ENCODE measurements at regions not wholly inside any gene's neighbourhood (a gene's known extent, or its start where the extent isn't known, plus 50 kb on each side); places are given as distances from the start of the nearest gene placed in this dataset.

DNA sequence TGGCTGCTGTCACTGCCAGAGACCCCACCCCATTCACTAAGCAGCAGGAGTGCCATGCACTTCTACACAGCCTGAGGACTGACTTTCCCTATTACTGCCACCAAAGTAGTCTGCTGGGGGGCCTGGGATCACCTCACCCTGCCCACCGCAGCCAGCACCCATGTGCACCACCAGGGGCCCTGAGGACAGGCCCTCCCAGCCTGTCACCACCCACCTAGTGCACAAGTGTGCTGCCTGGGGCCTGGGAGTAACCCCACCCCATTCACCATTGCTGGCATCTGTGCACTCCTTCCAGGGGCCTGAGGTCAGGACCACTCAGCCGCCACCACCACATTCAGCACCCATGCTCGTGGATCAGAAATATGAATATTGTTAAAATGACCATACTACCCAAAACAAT, 247.8 kb upstream of the NCKAP5 start:
- no peak for DNase-seq

DNA sequence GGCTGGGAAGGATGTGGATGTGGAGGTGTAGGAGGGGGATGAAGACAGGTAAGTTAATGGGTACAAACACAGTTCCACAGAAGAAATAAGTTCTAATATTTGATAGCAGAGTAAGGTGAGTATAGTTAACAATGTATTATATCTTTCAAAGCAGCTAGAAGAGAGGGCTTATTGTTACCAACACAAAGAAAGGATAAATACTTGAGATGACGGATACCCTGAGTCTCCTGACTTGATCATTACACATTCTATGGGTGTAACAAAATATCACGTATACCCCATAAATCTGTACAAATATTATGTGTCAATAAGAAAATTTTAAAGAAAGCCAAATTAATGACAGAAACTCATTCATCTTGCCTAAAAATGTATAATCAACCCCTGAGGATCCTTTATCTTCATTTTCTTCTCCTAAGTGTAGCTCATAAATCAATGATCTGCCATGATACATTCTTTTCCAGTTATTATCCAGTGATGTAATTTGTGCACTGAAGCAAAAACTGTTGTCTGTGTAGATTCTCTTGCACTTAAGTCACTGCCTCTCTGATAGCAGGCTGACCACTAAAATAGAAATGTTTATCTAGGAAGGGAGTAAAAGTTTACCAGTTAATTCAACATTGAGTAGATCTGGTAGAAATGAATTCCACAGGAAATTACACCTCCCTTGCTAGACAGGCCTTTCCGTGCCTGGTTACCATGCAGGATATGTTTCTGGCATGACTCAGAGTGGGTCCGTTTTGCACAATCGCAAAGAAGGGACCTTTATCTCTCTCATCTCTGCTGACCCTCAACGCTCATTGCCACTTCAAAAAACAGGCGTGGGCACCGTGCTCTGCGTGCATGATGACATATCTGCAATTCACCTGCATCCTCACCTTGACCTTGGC, 249.7 kb upstream of the NCKAP5 start:
- no peak for DNase-seq

DNA sequence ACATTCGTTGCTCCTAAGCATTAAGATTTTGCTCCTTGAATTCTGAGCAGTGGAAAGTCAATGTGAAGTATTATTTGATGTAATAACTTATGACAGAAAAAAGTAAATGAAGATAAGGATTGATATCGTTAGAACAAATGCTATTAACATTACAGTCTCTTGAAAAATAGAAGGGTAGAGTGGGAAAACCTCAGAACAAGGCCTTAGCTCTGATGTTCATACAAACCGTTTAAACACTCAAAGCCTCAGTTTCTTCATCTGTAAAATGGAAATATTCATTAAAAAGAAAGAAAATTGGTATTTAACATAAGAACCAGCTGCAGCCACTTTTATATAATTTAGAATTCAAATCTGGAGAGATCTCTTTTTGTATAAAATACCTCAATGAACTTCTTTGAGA, 250.4 kb upstream of the NCKAP5 start:
- DNase-seq: no peak

DNA sequence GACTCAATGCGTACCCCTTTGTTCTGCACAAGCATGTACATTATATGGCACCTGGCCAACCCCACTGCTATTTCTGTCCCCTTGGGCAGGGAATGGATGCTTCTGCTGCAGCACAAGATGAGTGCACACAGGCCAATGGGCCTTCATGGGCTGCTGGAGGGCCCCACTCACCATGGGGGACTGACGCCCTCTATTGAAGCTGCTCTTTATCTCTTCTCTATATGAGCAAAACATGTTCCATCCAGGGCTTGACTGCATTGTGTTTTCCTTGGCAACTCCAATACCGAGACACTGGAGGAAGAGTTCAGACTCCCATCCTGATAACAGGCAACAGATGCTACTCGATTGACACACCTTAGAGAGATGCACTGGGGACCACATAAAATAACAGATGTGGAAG, 251.6 kb upstream of the NCKAP5 start:
- no peak for DNase-seq

DNA sequence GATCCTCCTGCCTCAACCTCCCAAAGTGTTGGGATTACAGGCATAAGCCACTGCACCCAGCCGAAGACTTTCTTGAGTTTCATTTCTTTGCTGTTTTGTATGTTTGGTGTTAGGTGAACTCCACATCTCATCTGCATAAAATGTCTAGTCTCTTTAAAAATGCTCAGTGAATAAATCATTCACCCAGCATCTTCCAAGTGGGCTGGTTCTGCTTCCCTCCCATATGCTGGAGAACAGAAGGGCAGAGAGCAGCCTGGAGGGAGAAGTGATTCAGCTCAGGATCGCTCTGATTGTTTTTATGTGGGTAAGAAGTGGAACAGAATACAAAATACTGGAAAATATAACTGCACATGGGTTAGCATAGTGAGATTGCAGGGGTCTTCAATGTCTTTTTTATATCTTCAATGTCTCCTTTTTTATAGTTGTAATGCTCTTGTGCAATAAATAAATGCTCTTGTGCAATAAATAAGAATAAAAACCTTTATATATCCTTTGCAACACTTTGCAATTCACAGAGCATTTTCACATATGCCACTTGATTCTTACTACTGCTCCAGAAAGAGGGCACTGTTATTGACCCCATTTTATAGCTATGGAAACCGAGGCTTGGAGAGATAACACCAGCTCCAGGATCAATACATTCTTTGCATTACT, 253.0 kb upstream of the NCKAP5 start:
- no peak for DNase-seq

DNA sequence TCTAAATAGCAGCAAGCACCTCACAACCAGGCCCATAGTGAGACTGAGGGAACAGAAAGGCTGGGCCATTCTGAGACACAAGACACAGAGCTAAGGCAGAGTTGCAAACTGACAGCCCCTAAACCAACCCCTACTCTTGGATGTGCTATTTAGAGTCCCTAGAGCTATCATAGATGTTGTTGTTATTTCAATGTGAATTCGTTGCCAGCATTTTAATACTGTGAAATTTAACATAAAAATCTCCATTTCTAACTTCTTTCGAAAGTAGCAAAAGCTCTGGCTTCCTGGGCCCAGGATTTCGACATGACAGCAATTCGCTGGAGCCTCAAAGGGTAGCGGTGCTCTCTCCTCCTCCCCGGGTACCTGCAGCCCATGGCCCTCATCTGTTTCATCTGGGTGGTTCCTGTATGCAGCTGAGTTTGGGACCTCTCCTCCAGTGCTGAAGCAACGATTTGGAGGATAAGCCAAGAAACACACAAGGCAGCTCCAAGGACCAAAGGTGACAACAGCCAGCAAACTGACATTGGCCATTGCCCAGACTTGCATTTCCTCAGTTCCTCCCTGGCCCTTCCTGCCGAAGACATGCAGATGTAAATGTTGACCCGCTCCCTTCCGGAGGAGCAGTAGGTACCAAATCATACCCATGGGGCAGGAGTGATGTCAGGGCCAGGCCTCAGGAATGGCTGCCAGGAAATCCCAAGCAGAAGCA, 254.4 kb upstream of the NCKAP5 start:
- no peak for DNase-seq

DNA sequence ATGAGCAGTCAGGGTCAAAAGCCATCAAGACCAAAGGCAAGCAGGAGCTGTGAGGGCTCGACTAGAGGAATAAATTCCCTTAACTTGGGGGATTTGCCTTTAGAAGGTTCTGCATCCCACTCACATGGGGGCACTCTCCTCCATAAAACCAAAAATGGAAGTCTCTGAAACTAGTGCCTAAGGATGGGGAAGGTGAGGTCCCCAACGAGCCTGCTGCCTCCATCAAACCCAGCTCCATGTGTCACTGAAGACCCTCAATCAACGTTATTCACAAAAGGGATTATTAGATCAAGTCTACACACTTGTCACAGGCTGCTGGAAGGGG, 254.9 kb upstream of the NCKAP5 start:
- no peak for DNase-seq

DNA sequence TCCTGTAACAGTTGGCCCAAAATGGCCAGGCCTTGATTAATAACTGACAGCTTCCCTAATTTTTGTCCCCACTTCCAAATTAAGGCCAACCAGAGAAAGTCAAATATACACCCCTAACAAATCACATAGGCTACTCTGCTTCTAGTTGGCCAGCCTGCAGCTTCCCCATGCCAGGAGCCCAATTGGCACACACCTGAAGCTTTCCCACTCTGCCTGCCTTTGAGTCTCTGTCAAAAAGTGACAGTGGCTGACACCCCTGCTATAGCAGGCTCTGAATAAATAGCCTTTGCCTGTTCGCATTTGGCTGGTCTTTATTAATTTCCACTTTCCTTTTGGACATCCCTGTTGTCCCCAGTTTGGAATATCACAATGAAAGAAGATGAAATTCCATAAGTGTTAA, 256.6 kb upstream of the NCKAP5 start:
- no peak for DNase-seq

DNA sequence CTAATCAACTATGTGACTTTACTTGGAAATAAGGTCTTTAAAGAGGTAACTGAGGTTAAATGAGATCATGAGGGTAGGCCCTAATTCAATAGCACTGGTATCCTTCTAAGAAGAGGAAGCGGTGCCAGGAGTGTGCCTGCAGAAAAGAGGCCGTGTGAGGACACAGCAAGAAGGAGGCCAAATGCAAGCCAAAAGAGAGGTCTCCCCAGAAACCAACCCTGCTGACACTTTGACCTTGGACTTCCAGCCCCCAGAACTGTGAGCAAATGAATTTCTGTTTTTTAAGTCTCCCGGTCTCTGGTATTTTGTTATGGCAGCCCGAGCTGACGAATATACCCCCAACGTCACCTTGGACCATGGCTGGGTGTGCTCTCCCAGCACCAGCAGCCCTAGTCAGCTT, 257.5 kb upstream of the NCKAP5 start:
- DNase-seq: no peak

DNA sequence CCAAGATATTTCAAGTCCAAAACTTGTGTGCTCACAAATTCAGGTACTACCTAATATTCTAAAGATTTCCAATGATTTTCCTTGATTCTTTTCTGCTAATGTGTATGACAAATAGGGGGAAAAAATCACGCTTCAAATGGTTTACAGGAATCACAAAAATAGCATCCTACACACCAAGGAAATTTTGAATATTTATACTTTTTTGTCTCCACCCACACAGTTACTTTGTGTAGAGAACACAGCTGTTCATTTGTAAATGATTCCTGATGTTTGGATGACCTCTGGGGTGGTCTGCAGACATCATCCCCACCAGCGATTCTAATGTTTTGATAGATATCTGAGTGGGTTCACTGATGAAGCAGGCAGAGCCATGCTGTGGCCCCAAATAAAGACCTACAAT, 260.6 kb upstream of the NCKAP5 start:
- no peak for DNase-seq

DNA sequence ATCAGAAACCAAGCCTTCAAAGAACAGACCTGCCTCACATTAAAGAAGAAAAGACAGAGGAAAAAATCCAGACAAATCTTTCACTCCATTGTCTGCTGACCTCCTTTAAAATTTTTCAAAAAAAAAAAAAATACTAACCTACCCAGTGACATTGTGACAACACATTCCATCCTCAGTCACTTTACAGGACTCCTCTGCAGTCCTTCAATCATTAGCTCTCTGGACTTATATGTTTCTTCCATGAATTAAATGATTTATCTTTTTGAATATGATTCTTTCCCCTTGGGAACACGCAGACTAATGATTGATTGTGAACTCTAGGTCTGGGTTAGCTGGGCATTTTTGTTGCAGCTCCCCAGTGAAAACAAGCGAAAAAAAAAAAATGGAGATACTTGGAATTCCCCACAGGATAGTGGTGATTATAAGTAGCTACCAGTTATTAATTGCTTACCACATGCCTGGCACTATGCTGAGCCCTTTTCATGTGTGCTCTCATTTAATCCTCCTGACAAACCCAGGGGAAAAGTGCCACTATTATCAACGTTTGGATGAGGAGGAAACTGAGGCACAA, 261.3 kb upstream of the NCKAP5 start:
- DNase-seq: no peak

DNA sequence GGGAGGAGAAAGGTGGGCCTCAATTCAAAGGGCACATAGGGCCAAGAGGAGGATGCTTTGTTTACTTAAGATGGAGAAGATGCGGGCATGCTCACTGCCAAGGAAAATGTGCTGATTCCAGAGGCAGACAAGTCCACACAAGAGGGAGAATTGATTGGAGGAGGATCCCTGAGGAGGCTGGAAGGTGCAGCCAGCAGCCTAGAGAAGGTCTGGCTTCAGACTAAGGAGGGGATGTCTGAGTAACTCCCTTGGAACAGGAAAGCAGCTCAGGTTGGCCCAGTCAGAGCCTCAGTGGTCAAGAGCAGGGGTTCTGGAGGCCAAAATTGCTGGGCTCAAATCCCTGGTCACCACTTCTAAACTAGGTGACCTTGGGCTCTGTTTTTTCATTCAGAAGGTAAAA, 265.5 kb upstream of the NCKAP5 start:
- no peak for DNase-seq

DNA sequence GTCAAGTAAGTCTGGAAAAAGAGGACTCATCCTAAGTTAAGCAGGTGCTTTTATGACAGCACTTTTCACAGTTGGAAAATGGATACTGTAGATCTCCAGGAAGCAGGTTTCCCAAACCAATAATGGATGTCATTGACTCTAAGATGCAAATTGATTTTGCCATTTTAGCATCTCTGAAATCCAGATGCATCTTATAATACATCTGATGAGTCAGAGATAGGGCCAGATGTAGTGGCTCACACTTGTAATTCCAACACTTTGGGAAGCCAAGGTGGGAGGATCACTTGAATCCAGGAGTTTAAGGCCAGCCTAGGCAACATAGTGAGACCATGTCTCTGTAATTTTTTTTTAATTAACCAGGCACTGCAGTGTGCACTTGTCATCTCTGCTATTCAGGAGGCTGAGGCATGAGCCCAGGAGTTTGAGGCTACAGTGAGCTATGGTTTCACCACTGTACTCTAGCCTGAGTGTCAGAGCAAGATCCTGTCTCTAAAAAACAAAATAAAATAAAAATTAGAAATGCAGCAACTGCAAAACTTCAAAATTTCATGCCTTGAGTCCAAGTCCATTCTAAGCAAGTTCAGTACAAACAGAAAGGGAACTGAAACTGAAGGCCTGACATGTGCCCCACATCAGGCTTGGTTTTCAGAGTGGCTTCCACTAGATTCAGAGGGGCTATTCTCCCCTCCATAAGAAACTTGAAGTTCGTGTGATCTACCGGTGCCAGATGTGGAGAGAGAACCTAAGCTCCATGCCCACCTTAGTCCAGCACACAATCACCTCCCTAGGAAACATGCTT, 267.8 kb upstream of the NCKAP5 start:
- DNase-seq: no peak

DNA sequence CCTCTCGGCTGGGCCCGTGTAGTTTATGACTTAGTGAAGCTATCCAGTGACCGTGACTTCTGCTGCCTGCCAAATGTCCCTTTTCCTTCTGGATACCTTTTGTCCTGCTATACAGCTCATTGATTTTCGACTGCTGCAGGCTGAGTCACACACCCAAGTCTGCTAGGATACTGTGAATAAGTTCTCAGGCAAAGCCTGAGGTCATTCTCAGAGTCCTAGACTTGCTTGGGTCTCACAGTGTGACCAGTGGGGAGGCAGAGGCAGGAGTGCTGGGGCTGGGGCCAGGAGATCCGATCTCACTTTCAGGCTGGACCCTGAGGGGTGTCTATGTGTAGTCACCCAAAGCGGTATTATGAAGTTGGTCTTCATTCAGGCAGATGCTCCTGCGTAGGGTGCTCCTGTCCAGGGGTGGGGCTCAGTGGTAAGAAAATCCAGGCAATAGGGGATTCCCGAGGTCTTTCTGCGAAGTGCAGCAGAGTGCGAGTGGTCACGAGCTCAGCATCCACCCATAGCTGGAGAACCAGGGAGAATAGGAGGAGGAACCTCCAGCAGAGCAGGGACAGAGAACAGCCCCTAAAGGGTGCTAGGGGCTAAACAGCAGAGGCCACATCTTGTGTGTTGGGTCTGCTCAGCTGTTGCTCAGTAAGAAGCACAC, 268.6 kb upstream of the NCKAP5 start:
- DNase-seq: no peak

DNA sequence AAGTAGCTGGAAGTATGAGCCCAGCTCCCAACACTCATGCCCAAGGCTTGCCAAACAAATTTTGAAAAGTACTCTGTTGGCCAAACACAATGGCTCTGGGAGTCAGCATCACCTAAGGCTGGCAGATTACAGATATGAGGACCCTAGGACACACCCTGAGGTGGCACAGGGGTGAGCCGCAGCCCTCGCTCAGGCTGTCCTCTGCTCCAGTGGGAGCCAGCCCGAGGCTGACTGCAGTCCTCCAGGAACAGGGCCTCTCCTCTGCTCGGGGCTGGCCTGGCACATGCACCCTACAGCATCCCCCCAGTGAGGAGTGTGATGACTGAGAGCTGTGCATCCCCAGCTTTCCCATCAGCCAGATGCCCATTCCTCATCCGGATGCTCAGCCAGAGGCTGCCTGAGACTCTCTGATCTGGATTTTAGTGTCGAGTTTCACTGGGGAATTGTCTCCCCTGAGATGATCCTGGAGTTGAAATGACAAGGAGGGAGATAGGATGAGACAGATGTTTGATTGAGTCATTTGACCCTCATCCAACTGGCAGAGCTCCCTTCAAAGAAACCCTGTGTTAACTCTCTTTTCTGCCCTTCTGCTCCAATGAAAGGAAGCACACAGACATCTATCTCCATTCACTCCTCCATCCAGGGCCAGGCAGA, 269.3 kb upstream of the NCKAP5 start:
- no peak for DNase-seq

DNA sequence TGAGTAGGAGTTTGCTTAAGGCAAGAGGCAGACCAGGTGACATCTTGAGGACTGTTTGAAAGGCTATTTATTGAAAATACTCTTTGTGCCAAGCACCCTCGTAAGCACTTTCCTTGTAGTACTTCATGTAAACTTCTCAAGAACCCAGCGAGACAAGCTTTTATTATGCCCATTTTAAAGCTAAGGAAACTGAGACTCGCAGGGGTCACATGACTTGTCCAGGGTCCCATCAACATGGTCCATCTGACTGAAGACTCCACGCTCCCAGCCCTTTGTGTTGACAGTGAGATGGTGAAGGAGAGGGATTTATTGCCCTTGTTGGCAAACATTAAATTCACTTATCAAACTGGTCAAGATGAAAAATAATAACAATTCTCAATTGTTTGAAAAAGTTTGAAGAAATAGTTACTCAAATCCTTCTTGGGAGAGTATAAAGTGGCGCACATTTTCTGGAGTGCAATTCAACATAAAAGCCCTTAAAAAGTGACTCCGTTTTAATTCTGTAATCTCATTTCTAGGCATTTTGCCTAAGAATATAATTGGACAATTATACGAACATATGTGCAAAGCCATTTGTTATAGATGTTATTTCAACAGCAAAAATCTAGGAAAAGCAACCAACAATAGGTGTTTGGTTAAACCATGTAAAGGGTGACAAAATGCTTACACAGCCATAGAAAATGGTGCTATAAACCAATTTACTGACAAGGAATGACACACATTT, 270.5 kb upstream of the NCKAP5 start:
- no peak for DNase-seq

DNA sequence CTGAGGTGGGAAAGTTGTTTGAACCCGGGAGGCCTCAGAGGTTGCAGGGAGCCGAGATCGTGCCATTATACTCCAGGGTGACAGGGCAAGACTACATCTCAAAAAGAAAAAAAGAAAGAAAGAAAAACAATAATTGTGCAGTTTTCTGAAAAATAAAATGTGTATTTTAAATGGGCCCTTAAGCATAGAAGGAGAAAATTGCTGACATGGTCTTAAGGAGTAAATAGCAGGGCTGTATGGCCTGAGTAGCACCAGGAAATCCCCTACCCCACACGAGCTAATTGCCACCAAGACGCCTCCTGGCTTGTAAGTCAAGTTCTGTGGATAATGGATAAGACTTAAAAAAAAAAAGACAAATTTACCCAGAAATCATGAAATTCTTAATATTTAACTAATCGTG, 271.4 kb upstream of the NCKAP5 start:
- no peak for DNase-seq

DNA sequence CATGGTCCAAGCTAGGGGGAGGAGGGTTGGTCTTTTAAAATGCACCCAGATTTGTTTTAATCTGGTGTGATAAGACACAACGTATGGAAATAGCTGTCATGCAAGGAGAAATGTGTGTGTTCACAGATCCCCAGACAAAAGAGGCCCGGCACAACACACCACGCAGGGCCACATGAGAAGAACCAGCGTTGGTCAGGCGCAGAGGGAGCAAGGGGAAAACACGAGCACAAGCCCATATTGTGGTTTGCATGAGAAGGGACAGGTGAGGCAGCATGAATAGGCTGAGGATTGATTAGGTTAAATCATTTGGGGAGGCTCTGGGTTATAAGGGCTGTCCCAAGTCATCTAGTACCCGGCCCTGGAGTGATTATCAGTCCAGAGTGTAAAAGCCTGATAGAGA, 272.5 kb upstream of the NCKAP5 start:
- DNase-seq: no peak

DNA sequence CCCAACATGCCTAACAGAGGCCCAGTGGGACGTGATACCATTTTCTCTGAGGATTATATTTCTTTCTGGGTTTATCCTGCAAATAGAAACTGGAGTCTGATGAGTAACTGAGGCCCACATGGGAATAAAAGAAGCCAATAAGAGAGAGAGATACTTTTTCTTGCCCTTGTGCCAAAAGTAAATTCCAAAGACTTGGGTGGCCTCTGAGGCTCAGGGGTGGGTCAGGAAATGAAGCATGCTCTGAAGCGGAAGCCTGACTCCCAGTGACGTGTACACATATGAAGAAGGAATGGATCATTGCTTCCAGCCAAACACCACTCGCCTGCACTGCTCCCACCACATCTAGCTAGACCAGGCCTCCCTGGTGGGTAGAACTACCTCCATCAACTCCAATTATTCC, 273.6 kb upstream of the NCKAP5 start:
- DNase-seq: no peak

DNA sequence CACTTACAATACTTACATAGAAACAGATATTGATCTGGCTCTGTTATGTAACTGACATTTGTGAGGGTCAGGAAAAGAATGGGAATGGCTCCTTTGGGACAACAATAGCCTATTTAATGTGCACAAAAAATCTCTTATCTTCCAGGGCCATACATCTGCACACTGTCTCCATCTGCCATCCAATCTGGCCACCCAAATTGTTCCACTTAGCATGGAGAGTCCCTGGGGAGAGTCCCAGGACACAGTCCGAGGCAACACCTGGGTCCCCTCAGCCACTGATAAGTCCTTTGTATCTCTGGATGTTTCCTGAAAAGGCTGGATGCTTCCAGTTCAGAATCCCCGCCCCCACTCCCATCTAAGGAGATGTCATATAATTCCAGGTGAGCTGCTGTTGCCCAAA, 274.2 kb upstream of the NCKAP5 start:
- DNase-seq: no peak

DNA sequence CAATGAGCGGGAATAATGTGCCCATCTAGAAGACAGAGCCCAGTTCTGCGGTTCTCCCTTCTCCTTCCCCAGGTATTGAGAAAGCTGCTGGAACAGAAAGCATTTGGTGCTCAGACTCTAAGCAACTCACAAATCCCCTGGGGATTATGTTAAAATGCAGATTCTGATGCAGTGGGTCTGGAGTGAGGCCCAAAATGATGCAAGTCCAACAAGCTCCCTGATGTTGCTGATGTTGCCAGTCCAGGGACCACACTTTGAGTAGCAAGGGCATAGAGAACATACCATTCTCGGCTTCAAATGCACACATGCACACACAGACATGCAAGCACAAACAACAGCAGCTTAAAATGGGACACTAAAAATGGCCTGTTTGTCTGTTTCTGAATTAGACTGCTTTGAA, 274.8 kb upstream of the NCKAP5 start:
- DNase-seq: no peak
